ENCODE measurements at regions not wholly inside any gene's neighbourhood (a gene's known extent, or its start where the extent isn't known, plus 50 kb on each side); places are given as distances from the start of the nearest gene placed in this dataset.

DNA sequence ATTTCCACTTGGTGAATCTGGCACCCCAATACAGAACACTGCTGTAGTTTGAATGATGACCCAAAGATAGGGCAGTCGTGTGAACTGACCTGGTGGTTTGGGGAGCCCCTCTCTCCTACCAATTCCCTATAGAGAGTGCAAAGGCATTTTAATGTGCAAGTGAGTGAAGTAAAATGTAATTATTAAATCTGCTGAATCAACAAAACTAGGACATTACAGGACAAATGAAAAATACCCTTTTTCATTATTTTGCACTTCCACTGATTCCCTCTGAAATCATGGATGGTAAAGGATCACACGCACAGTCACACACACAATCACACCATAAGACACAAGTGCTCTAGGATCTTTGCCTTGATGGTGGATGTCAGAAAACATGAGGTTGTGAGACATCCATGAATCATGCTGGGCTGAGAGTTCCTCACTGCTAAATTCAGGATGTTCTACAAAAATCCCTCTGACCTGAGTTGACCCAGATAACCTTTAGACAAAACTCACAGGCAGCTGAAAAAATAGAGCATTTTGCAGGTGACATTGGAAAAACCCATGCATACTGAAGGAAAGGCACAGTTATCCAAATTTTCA is 197.4 kb downstream of the FBXO15 start:
- no peak overlapping the region for H3K4me3 ChIP-seq
- H3K4me1 ChIP-seq (ENCODE audit: low read depth): no peaks in the 10 kb centered on the region
- no peak for ATAC-seq
- H3K36me3 ChIP-seq (ENCODE audit: low read depth): no peaks in the 10 kb centered on the region
- H3K9me3 ChIP-seq: no peaks in the 10 kb centered on the region
- TF ChIP-seq, protein P1, sequence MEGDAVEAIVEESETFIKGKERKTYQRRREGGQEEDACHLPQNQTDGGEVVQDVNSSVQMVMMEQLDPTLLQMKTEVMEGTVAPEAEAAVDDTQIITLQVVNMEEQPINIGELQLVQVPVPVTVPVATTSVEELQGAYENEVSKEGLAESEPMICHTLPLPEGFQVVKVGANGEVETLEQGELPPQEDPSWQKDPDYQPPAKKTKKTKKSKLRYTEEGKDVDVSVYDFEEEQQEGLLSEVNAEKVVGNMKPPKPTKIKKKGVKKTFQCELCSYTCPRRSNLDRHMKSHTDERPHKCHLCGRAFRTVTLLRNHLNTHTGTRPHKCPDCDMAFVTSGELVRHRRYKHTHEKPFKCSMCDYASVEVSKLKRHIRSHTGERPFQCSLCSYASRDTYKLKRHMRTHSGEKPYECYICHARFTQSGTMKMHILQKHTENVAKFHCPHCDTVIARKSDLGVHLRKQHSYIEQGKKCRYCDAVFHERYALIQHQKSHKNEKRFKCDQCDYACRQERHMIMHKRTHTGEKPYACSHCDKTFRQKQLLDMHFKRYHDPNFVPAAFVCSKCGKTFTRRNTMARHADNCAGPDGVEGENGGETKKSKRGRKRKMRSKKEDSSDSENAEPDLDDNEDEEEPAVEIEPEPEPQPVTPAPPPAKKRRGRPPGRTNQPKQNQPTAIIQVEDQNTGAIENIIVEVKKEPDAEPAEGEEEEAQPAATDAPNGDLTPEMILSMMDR (IDR thresholded peaks at IDR 0.05): no peak
- DNase-seq: no peak
- intact Hi-C loops (cut with DNase I, micrococcal nuclease): no loop called here

DNA sequence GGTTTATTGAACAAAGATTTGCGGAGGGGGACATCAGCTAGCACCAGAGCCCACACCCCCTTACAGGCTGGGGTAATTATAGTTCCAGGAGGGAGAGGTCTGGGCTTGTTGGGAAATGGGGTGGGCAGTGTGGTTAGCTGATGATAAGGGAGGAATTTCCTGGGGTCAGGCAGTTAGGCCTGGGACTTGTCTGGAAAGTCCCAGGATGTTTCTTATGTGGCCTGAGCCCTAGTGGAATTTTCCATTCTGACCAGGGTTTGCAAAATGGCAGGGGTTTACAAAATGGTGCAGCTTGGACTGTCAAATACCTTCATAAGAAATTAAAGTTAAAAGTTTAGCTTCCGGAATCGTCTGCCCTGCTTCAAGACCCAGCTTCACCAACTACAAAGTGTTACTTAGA is 199.1 kb downstream of the FBXO15 start:
- Histone ChIP-seq H3K36me3 (ENCODE audit: low read depth) (no peaks in the 10 kb centered on the region), H3K9me3 (no peaks in the 10 kb centered on the region), H3K4me3 (no peak overlapping the region), H3K4me1 (ENCODE audit: low read depth) (no peaks in the 10 kb centered on the region)
- ATAC-seq: no peak
- no peak for DNase-seq
- intact Hi-C loops (cut with DNase I, micrococcal nuclease): no loop called here
- TF ChIP-seq, protein P1 (IDR thresholded peaks at IDR 0.05): no peak

DNA sequence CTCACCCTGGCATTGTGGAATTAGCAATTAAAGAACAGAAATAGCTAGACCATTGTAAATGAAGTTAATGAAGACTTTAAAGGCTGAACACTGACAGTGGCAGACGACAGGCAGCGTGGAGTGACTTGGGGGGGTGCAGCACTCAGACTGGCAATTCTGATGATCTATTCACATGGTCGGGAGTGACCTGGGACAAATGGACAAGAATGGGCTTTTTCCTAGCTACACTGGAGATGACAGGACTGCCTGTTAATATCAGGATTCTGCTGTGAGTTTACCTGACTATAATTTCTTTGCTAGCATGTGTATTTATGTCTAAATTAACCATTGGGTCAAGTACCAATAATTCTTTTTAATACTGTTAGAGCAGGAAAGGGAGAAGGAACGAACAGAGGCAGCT is 199.6 kb downstream of the FBXO15 start:
- TF ChIP-seq, protein P1 (IDR thresholded peaks at IDR 0.05): no peak
- DNase-seq: no peak
- intact Hi-C loops (cut with DNase I, micrococcal nuclease): no loop called here
- Histone ChIP-seq H3K9me3 (no peaks in the 10 kb centered on the region), H3K36me3 (ENCODE audit: low read depth) (no peaks in the 10 kb centered on the region), H3K4me1 (ENCODE audit: low read depth) (no peaks in the 10 kb centered on the region), H3K4me3 (no peak overlapping the region)
- no peak for ATAC-seq

DNA sequence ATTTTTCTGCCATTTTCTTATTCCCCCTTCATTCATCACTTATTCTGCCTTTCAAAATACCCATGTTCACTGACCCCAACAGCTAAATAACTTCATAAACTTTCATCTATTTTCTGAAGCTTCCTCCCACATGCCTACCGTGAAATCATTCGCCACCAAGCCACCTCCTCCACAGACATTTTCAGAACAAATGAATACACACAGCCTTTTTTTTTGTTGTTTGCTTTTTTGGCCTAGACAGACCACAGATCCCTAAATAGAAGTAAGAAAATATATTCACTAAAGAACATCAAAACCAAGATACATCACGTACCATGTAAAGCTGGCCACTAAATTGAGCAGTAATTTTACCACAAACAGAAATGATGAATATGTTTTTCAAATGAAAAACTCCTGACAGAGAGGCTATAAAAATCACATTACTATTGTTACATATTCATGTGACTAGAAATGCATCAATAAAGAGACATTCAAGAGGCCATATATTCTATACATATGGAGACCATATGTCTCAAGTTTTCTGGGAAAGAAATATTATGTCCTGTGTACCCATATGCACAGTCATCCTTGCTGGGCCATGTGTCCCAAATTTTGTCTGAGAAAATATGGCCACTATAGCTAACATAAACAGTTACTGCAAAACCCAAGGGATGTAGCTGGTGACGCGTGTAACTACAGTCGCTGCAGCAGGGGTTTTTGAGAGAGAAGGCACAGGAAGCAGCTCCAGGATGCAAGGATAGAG is 200.3 kb downstream of the FBXO15 start:
- intact Hi-C loops (cut with DNase I, micrococcal nuclease): no loop called here
- Histone ChIP-seq H3K4me1 (ENCODE audit: low read depth) (no peaks in the 10 kb centered on the region), H3K36me3 (ENCODE audit: low read depth) (no peaks in the 10 kb centered on the region), H3K9me3 (no peaks in the 10 kb centered on the region), H3K4me3 (no peak overlapping the region)
- ATAC-seq (no peak), DNase-seq (no peak)
- TF ChIP-seq, protein P1 (IDR thresholded peaks at IDR 0.05): no peak

DNA sequence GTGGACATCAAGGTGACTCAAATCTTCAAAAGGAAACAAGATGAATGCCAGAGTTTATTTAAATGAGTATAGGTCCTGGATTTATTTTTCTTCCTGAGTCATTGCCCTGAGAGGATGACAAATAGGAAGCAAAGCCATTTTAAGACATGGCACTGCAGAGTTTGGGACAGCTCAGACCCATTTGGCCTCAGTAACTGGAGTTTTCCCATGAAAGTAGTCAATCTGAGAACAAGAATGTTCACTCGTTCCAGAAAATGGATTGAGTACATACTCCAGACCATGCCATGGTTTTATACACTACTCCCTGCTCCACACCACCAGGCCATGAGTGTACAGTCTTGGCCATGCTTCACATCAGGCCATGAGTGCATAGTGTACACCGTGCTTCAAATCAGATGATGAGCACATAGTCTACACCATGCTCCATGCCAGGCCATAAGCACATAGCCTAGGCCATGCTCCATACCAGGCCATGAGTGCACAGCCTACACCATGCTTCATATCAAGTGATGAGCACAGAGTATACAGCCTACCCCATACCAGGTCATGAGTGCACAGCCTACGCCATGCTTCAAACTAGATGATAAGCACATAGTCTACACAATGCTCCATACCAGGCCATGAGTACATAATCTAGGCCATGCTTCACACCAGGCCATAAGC is 202.4 kb downstream of the FBXO15 start:
- intact Hi-C loops (cut with DNase I, micrococcal nuclease): no loop called here
- no peaks in the 10 kb centered on the region for H3K9me3 ChIP-seq
- ATAC-seq (no peak), DNase-seq (no peak)
- no peaks in the 10 kb centered on the region for H3K4me1 ChIP-seq (ENCODE audit: low read depth)
- TF ChIP-seq, protein P1 (IDR thresholded peaks at IDR 0.05): no peak
- no peaks in the 10 kb centered on the region for H3K36me3 ChIP-seq (ENCODE audit: low read depth)
- H3K4me3 ChIP-seq: no peak overlapping the region
